ENCODE measurements at regions not wholly inside any gene's neighbourhood (a gene's known extent, or its start where the extent isn't known, plus 50 kb on each side); places are given as distances from the start of the nearest gene placed in this dataset.
A peak's percentile ranks its signal among the peaks of the same experiment; 100 is the strongest.

DNA sequence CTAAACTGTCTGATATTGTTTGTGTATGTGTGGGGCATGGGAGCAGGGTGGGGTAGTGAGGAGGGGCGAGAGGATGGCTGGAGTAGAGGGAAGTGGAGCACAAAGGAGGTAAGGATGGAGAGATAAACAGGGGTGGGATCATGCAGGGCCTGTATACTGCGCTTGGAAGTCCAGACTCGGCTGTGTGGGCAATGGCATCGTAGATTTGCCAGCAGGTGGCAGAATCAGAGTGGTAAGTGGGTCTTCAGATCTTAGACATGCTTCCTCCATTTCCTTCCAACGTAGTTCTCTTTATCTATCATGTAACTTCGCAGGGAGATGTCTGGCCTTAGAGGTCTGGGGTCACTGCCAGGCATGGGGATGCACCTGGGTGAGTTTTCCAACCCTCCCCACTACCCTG lies 155.5 kb downstream of the PDGFRA start:
- Histone ChIP-seq H3K4me3 (no peak overlapping the region), H3K9me3 (no peaks in the 10 kb centered on the region), H3K27ac (no peak overlapping the region), H3K36me3 (no peaks in the 10 kb centered on the region), H3K4me1 (no peaks in the 10 kb centered on the region), H3K27me3 (no peaks in the 10 kb centered on the region)
- TF ChIP-seq, protein P1, sequence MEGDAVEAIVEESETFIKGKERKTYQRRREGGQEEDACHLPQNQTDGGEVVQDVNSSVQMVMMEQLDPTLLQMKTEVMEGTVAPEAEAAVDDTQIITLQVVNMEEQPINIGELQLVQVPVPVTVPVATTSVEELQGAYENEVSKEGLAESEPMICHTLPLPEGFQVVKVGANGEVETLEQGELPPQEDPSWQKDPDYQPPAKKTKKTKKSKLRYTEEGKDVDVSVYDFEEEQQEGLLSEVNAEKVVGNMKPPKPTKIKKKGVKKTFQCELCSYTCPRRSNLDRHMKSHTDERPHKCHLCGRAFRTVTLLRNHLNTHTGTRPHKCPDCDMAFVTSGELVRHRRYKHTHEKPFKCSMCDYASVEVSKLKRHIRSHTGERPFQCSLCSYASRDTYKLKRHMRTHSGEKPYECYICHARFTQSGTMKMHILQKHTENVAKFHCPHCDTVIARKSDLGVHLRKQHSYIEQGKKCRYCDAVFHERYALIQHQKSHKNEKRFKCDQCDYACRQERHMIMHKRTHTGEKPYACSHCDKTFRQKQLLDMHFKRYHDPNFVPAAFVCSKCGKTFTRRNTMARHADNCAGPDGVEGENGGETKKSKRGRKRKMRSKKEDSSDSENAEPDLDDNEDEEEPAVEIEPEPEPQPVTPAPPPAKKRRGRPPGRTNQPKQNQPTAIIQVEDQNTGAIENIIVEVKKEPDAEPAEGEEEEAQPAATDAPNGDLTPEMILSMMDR (IDR thresholded peaks at IDR 0.05) = peak in 2 of 4 experiments; percentile 4 to 26
- no peak for TF ChIP-seq POLR2A (IDR thresholded peaks at IDR 0.05)
- DNase-seq = no peak
- intact Hi-C loops (cut with DNase I; ENCODE audit: low total_unique reads) = no loop called here

DNA sequence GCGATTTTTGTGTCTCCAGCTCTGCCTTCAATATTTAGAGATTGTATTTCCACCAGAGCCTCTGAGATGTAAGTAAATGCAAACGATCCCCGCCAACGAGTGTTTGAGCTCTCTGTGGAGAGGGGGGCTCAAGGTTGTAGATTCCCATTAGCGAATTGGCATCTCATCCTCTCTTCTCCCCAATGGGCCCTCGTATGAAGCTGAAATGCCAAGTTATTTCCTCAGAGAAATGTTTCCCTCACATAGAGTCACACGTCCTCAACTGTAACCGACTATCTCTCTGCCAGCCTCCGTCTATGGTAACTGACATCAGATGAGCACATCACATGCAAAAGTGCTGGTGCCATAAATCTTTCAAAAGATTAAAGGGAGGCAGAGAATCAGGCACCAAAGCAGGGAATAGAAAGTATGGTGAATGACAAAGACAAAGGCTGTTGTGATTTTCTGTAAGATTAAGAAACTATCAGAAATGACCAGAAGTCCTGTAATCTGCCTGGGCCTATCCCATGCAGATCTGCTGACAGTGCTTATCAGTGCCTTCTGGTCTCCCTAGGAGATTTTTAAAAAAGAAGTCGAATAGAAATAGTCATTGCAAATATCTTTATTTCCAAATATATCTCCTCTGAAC lies 157.1 kb downstream of the PDGFRA start:
- intact Hi-C loops (cut with DNase I; ENCODE audit: low total_unique reads) = no loop called here
- no peak overlapping the region for H3K4me3 ChIP-seq
- no peak overlapping the region for H3K27ac ChIP-seq
- no peaks in the 10 kb centered on the region for H3K27me3 ChIP-seq
- no peaks in the 10 kb centered on the region for H3K4me1 ChIP-seq
- DNase-seq = no peak
- no peaks in the 10 kb centered on the region for H3K36me3 ChIP-seq
- TF ChIP-seq POLR2A (IDR thresholded peaks at IDR 0.05) = no peak
- TF ChIP-seq, protein P1 (IDR thresholded peaks at IDR 0.05) = no peak
- no peaks in the 10 kb centered on the region for H3K9me3 ChIP-seq

DNA sequence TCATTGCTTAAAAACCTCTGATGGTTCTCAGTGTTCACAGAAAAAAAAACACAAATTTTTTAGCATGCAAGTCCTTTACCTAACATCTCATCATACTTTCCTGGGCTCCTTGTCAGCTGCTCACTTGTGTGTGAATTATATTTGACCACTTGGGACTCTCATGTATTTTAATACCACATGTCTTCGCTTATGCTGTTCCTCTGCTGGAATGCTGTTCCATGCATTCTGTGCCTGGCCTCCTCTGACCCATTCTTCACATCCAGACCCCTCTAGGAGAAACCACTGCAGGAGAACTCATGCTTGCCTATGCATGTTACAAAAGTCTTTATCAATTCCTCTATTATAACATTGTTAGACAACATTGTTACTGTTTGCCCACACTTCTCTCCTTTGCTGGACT lies 157.6 kb downstream of the PDGFRA start:
- no peak for TF ChIP-seq POLR2A (IDR thresholded peaks at IDR 0.05)
- TF ChIP-seq, protein P1 (IDR thresholded peaks at IDR 0.05) = no peak
- Histone ChIP-seq H3K27me3 (no peaks in the 10 kb centered on the region), H3K4me3 (no peak overlapping the region), H3K27ac (no peak overlapping the region), H3K36me3 (no peaks in the 10 kb centered on the region), H3K4me1 (no peaks in the 10 kb centered on the region), H3K9me3 (no peaks in the 10 kb centered on the region)
- intact Hi-C loops (cut with DNase I; ENCODE audit: low total_unique reads) = no loop called here
- DNase-seq = no peak

DNA sequence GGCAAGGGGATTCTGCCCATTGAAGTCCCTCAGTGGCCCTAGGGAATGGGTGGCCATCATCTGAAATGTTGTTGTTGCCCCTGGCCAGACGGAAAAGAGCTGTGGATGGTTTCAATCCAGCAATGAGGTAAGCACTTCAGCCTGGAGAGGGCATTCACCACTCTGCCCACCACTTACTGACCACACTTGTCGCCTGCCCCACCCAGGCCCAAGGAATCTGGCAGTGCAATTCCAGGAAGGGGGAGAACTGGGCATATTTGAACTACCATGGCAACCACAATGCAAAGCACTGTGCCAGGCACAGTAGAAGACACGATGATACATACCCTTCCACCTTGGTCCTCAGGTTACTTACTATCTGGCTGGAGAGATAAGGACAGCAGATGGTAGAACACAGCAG lies 161.6 kb downstream of the PDGFRA start:
- H3K27ac ChIP-seq = no peak overlapping the region
- DNase-seq = no peak
- H3K4me1 ChIP-seq = no peaks in the 10 kb centered on the region
- no peaks in the 10 kb centered on the region for H3K36me3 ChIP-seq
- TF ChIP-seq, protein P1 (IDR thresholded peaks at IDR 0.05) = no peak
- TF ChIP-seq POLR2A (IDR thresholded peaks at IDR 0.05) = no peak
- H3K4me3 ChIP-seq = no peak overlapping the region
- no peaks in the 10 kb centered on the region for H3K27me3 ChIP-seq
- intact Hi-C loops (cut with DNase I; ENCODE audit: low total_unique reads) = no loop called here
- no peaks in the 10 kb centered on the region for H3K9me3 ChIP-seq

DNA sequence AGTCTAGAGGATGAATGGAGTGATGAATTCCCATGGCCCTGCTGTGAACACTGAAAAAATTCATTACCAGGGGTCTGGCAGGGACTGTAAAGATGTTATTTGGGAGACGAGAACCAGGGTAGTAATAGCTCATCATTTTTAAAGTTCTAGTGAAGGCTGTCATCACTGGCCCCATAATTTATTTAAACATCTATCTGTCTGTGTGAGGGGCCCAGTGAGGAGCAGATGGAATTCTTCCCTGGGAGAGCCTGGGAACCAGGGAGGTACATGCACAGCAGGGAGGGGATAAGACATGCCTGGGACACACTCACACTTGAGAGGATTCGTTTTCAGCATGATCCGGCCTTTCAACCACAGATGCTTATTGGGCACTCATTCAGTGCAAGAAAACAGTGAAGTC lies 162.0 kb downstream of the PDGFRA start:
- no peak for DNase-seq
- no peaks in the 10 kb centered on the region for H3K9me3 ChIP-seq

More for the DNA sequence above, 162.0 kb downstream of the PDGFRA start:
- Histone ChIP-seq H3K4me1 (no peaks in the 10 kb centered on the region), H3K27ac (no peak overlapping the region), H3K27me3 (no peaks in the 10 kb centered on the region), H3K36me3 (no peaks in the 10 kb centered on the region), H3K4me3 (no peak overlapping the region)
- TF ChIP-seq, protein P1 (IDR thresholded peaks at IDR 0.05) = no peak
- no peak for TF ChIP-seq POLR2A (IDR thresholded peaks at IDR 0.05)
- intact Hi-C loops (cut with DNase I; ENCODE audit: low total_unique reads) = no loop called here
